Sigmoid colon (tissue), 6 donors: ENCODE measurements at regions not wholly inside any gene's neighbourhood (a gene's known extent, or its start where the extent isn't known, plus 50 kb on each side); places are given as distances from the start of the nearest gene placed in this dataset.
"Not testable (repeated sequence)": the region's sequence is repeated elsewhere in the genome, so short reads cannot be mapped to it uniquely, and the experiment has no call there.

Experiments
- DNase-seq: peaks from one replicate; pipeline ENCODE4 v3.0.0-alpha.2; 2019
- H3K27ac ChIP-seq, 4 donors: fragments of 200-600 bp; sonication (generic); one replicate each; pipeline ENCODE4 v1.5.1; 2016 to 2019; ENCODE audit warnings: mild to moderate bottlenecking in 1 of 4
- H3K27me3 ChIP-seq, 3 donors: fragments of 200-600 bp; sonication (generic); one replicate each; pipeline ENCODE4 v1.5.1; 2019; ENCODE audit warnings: mild to moderate bottlenecking in 1 of 3
- H3K36me3 ChIP-seq, 4 donors: fragments of 200-600 bp; sonication (generic); one replicate each; pipeline ENCODE4 v1.5.1; 2016 to 2019
- H3K4me1 ChIP-seq, 4 donors: fragments of 200-600 bp; sonication (generic); one replicate each; pipeline ENCODE4 v1.5.1; 2017 to 2019
- H3K4me3 ChIP-seq, 4 donors: fragments of 200-600 bp; sonication (generic); one replicate each; pipeline ENCODE4 v1.5.1; 2017 to 2019; ENCODE audit warnings: mild to moderate bottlenecking in 2 of 4, moderate library complexity in 1 of 4
- H3K9me3 ChIP-seq, 4 donors: fragments of 200-600 bp in 3 of 4; sonication (generic) in 3 of 4; one replicate each; pipeline versions ENCODE4 v1.5.1 to v1.6.1; 2013 to 2019
- CTCF ChIP-seq, 4 experiments: fragments of 450-650 bp in 3 of 4; fragments of 200-600 bp in 1 of 4; IDR thresholded peaks; one replicate each; pipeline ENCODE4 v1.5.1; 2016 to 2019; ENCODE audit warnings: antibody characterized with exemption in 4 of 4, mild to moderate bottlenecking in 3 of 4, moderate library complexity in 2 of 4
- EP300 ChIP-seq, 4 donors: sonication (generic); formaldehyde crosslinking; IDR thresholded peaks; one replicate each; pipeline ENCODE4 v1.6.1; 2017; ENCODE audit warnings: antibody characterized with exemption in 4 of 4
- POLR2A ChIP-seq, 2 donors: fragments of 450-650 bp; IDR thresholded peaks; one replicate each; pipeline ENCODE4 v1.6.1; 2016; ENCODE audit warnings: antibody characterized with exemption in 2 of 2, mild to moderate bottlenecking in 2 of 2, moderate library complexity in 2 of 2
- POLR2AphosphoS5 ChIP-seq, 4 donors: sonication (generic); formaldehyde crosslinking; IDR thresholded peaks; one replicate each; pipeline ENCODE4 v1.6.1; 2017; ENCODE audit warnings: antibody characterized with exemption in 4 of 4
- WGBS, 2 donors: extraction: QIAGEN DNeasy Blood & Tissue Kit; methylation state at CpG; one replicate each; pipeline ENCODE4 v1.1.7; 2013; 5-methylcytosine and 5-hydroxymethylcytosine counted together
- intact Hi-C: fragments of 100-400 bp; cut with DNase I; formaldehyde crosslinking; loops from one replicate; pipeline ENCODE4 v1.15.1; 2023
- donor health status: healthy with polysubstance abuse.
- donor health status: healthy.

- Histone ChIP-seq H3K9me3 (no peaks in the 10 kb centered on the region), H3K36me3 (no peaks in the 10 kb centered on the region), H3K4me1 (no peaks in the 10 kb centered on the region), H3K27ac (no peak overlapping the region), H3K27me3 (no peaks in the 10 kb centered on the region), H3K4me3 (no peak overlapping the region)
- no peak for TF ChIP-seq CTCF (IDR thresholded peaks at IDR 0.05)
- peak; percentile 51 for DNase-seq
- intact Hi-C loops: no loop called here
- 84 to 87% methylated on average over 22 of the region's 22 CpGs for WGBS, 2 donors
Measured at GRCh38 chr17:22286337-22287041, 594.2 kb downstream of the KCNJ18 start.

GRCh38 chr17:22298484-22298951 lies 606.2 kb downstream of the KCNJ18 start:
- DNase-seq, H3K9me3 ChIP-seq, H3K36me3 ChIP-seq, H3K4me1 ChIP-seq, H3K27ac ChIP-seq, H3K27me3 ChIP-seq, intact Hi-C loops, H3K4me3 ChIP-seq: not testable (repeated sequence)
- 90 to 97% methylated on average over 26 of the region's 33 CpGs for WGBS, 2 donors

GRCh38 chr17:22300177-22300576 lies 607.9 kb downstream of the KCNJ18 start:
- Histone ChIP-seq H3K36me3 (no peaks in the 10 kb centered on the region), H3K9me3 (peaks cover 0 to 3% (median 0%) of the 10 kb centered on the region in 4 donors), H3K27ac (no peak overlapping the region), H3K4me1 (no peaks in the 10 kb centered on the region), H3K4me3 (no peak overlapping the region), H3K27me3 (no peaks in the 10 kb centered on the region)
- WGBS, 2 donors: 83 to 89% methylated on average over 11 of the region's 11 CpGs
- intact Hi-C loops: no loop called here
- no peak for DNase-seq
- TF ChIP-seq POLR2AphosphoS5 (IDR thresholded peaks at IDR 0.05) (no peak), POLR2A (IDR thresholded peaks at IDR 0.05) (no peak), CTCF (IDR thresholded peaks at IDR 0.05) (no peak), EP300 (IDR thresholded peaks at IDR 0.05) (no peak)

- intact Hi-C loops: no loop called here
- TF ChIP-seq POLR2AphosphoS5 (IDR thresholded peaks at IDR 0.05) (no peak), POLR2A (IDR thresholded peaks at IDR 0.05) (no peak), EP300 (IDR thresholded peaks at IDR 0.05) (no peak), CTCF (IDR thresholded peaks at IDR 0.05) (no peak)
- WGBS, 2 donors: 86 to 91% methylated on average over 48 of the region's 48 CpGs
- Histone ChIP-seq H3K9me3 (peaks cover 0 to 3% (median 0%) of the 10 kb centered on the region in 4 donors), H3K36me3 (no peaks in the 10 kb centered on the region), H3K4me3 (no peak overlapping the region), H3K27ac (no peak overlapping the region), H3K4me1 (no peaks in the 10 kb centered on the region), H3K27me3 (no peaks in the 10 kb centered on the region)
- DNase-seq: no peak
Measured at GRCh38 chr17:22300731-22301352, 608.5 kb downstream of the KCNJ18 start.

- 91 to 93% methylated on average over 20 of the region's 20 CpGs for WGBS, 2 donors
- Histone ChIP-seq H3K27ac (no peak overlapping the region), H3K27me3 (no peaks in the 10 kb centered on the region), H3K36me3 (no peaks in the 10 kb centered on the region), H3K4me1 (no peaks in the 10 kb centered on the region), H3K9me3 (peaks cover 0 to 3% (median 0%) of the 10 kb centered on the region in 4 donors), H3K4me3 (no peak overlapping the region)
- intact Hi-C loops: no loop called here
- no peak for DNase-seq
- no peak for TF ChIP-seq POLR2A (IDR thresholded peaks at IDR 0.05)
- TF ChIP-seq CTCF (IDR thresholded peaks at IDR 0.05): no peak
- TF ChIP-seq POLR2AphosphoS5 (IDR thresholded peaks at IDR 0.05): no peak
- no peak for TF ChIP-seq EP300 (IDR thresholded peaks at IDR 0.05)
Measured at GRCh38 chr17:22301353-22301745, 609.0 kb downstream of the KCNJ18 start.
